DLD1 (cell line): ENCODE measurements at regions not wholly inside any gene's neighbourhood (a gene's known extent, or its start where the extent isn't known, plus 50 kb on each side); places are given as distances from the start of the nearest gene placed in this dataset.

Experiments
- in situ Hi-C: cut with HindIII; loops from 2 replicates; pipeline ENCODE4 v1.10.0; 2017; ENCODE audit warnings: low sequenced_read_pairs

DNA sequence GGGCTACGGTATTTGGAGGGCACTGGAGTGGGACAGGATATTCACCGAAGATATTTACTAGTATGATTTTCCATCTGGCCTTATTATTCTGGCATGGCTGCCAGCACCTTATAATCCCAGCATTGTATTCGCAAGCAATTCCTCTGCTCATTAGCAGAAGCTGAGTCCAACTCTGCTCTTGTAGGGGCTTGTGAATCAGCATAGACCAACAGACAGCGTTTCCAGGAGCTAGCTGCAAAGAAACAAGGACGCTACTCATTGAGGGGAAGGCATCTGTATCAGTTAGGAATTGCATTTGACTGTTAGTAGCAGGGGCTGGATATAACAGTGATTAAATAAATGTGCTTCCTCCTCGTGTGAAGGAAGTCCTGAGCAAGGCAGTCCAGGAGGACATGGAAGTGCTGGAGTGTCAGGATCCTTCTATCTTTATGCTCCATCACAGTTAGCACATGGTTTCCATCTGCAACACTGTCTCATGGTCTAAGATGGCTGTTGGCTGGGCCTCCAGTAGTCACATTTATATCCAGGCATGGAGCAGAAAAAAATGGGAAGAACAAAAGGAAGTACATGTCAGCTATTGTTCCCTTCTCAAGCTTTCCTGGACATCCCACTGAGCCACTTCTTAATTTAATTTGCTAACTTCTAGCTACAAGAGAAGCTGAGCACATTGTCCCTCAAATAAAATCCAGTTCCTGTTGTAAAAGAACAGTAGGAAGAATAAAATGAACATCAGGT, 214.1 kb downstream of the C1D start:
- in situ Hi-C loops: no loop called here

DNA sequence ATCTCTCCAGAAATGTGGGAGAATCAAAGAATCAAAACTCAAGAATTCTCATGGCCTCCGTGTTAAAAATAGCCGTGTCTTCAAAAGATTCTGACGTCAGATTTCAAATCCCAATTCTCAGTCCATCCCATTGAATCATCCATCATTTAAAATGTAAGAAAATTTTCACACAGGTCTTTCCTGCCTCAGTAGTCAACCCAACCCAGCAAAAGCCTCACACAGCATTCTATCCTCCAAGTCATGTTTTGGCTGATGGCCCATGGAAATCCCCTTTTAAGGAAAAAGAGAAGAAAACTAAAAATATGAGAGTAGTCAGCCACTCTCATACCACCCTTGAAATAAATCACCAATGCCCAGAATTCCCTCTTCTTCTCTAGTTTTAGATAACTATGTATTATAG, 211.8 kb downstream of the C1D start:
- in situ Hi-C loops: no loop called here

DNA sequence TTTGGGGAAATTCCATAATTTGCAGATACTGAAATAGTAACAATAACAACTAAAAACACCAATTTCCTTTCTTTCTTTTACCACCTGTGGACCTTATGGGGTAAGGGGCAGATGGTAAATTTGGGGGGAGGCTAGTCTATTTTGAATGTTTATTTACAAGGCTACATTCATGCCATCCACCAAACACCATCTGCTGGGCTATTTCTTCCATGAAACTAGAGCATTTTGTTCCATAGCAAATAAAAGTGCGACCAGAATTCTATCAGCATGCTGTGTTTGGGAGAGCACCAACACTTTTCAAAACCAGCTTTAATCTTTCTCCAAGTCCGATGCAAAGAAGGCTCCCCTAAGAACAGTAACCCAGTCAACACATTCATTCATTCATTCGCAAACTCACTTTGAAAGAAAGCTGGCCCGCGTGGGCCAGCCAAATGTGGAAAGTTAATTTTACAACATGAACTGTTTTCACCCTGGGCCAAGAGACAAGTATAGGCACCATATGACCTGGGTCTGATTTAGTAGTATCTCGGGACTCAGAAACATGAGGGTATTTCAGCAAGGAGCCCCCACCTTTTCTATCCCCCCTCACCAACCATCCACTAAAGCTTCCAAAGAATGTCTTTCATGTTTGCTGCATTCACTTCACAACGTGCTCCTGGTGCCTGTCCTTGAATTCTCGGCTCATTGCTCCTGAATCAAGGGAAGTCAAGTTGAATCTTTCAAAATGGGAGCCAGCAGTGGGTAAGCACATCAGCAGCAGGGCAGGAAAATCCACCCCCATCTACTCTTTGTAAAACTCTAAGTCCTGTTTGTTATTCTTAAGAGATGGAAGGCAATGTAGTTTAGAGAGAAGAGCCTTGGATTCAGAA, 210.6 kb downstream of the C1D start:
- in situ Hi-C loops: no loop called here

DNA sequence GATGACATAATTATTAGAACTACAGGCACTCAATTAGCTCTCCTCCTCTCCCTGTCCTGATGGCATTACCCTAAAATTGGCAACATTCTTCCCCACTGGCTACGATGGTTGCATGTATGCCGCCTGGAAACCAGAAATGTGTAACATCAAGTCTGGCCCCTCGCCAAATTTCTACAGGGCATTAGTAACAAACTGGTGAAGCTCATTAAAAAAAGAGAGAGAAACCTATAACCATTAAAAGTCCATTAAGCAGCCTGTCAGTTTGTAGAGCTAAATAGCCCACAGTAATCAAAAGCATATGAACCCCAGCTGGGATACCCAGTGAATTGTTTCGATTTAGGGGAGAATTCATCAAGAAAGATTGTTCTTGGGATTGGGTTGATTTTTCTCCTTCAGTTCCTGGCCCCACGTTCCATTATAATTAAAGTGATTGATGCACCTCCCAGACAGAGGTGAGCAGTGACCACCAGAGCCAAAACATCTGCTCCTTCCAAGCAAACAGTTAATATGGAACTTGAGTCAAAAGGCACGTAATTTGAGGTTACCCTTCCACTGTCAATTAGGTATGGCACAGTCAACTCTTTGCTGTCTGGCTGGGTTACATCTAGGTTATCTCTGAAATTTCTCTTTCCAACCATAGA, 208.6 kb downstream of the C1D start:
- in situ Hi-C loops: no loop called here

DNA sequence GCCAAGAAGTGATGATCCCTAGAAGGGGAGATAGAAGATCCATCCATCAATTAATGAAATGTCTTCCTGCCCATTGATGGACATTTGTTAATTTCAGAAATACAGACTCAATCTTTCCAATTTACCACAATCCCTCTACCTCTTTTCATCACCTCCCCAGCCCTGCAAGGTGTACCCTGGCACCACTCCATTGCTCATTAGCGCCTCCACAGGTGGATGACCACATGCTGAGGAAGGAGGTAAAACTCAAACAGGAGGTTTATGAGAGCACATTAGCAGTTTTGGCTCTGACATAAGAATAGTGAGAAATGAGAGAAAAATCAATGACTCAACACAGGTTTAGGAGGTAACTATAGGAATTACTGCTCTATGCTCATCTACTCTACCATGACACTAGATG, 208.0 kb downstream of the C1D start:
- in situ Hi-C loops: no loop called here

DNA sequence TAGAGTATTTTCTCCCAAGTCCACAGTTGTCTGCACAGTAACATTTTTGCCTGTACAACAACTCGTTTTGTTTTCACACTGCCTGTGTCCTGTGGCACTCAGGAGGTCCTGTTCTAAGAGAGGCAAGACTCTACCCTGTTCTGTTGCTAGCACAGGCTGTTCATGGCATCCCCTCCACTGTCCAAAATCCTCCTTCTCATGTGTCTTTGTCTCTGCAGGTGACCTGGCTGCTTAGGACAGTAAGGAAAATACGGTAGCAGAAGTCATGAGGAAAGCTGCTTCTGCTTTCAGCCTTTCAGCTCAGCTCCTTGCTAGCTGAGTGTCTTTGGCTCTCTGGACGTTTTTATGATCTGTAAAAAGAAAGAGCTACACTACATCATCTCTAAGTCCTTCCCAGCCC, 205.9 kb downstream of the C1D start:
- in situ Hi-C loops: no loop called here

DNA sequence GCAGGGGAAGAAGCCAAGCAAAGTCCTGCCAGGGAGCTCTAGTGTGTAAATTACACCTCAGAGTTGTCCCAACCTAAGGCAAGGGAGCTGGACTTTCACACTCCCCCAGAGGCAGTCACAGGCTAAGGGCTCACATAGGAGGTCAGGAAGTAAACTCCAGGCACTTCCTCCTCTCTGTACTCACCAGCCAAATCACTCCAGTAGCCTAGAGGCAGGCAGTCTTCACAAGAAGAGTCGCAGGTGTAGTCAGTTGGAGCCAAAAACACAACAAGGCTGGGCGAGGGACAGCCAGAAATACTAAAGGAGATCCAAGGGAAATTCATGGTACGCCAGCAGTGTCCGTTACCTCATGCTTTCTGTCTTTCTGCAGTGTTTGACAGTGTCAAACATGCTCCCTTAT, 205.0 kb downstream of the C1D start:
- in situ Hi-C loops: no loop called here

DNA sequence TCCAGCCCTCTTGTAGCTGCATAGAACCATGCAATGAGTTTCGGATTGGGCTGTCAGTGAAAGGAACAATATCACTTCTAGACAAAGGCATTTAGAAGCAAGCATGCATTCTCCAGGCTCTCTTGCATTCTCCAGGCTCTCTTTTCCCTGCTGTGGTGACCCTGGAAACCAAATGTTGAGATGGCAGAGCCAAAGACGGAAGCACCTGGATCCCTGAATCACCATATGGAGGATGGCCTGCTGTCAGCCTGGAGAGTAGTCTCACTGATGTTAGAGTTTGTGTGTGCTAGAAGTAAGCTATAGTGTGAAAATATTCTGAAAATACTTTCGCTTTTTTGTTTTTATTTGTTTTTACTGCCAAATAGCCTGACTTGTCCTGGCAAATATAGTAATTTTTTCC, 203.9 kb downstream of the C1D start:
- in situ Hi-C loops: no loop called here

DNA sequence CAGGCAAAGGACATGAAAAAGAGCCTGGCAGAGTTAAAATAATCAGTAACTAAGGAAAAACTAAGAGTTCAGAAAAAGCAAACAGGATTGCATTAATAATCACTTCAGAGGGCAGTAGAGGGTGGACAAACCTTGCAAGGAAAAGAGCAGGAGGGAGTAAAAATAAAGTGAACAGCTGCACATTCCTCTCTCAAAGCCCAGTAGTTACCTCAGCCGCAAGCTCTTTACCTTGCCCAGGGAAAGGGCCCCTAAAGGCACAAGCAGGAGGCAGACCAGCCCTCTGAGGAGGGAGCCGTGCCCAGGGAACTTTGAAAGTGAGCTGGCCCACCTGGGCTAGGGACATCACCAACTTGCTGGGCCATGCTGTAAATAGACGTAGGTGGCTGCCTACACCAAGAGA, 196.9 kb downstream of the C1D start:
- in situ Hi-C loops: no loop called here

DNA sequence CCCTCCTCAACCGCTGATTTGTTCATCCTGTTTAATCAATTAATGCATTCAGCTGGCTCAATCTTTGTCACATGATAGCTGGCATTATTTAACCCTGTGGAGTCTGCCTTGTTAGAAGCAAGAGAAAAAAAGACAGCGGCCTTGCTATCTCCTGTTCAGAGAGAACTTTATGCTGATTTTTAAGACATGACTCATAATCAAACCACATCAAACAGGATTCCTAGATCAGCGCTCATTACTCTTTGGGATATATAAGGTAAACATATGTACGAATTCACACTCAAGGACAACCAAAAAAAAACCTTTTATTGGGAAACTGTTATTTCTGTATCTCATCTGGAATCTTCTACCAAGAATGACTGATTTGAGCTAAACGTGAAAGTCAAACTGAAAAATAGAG, 195.1 kb downstream of the C1D start:
- in situ Hi-C loops: no loop called here

DNA sequence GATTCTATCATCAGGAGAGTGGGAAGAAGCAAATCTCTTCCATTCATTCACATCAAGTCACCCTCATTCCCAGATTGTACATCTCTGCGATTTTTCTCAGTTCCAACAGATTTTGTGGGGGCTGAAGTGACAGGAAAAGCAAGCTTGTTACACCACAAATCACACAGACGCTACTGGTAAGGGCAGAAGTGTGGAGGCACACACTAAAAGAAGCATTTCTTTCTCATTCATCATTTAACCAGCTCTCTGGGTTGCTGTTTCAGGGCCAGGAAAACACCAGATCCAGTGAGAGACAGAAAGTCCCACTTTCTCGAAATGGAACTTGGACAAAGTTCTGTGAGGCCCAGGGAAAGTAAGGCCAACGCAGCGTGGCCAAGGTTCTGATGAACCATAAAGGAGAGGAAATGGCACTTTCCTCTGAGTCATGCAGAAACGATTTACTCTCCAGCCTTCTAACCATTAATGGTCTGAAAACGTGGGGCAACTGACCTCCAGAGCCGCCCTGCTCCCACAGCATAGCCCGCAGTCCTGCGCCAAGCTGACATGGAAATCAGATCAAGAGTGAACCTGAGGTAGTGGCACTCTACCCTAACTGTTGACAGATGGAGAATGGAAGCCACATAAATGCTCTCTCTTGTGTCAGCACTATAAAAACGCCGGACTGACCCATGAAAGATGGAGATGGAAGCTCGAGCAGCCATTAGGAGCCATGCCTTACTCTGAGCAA, 191.0 kb downstream of the C1D start:
- in situ Hi-C loops: no loop called here

DNA sequence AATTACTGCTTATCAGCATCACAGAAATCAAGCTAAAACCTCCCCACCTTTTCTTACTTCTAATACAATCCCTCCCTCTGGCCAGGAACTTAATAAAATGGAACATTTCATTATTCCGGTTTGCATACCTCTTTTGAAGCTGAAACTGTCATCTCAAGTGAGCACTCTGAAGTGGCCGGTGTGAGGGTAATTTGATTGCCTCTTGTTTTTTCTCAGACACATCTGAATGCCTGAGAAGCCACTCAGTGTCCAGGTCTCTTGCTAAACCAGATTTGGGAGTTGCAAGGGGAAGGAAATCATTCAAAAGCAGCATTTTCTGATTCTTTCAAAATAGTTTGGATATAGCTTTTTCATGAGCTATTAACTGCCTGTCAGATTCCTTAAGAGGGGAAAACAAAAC, 190.3 kb downstream of the C1D start:
- in situ Hi-C loops: no loop called here

DNA sequence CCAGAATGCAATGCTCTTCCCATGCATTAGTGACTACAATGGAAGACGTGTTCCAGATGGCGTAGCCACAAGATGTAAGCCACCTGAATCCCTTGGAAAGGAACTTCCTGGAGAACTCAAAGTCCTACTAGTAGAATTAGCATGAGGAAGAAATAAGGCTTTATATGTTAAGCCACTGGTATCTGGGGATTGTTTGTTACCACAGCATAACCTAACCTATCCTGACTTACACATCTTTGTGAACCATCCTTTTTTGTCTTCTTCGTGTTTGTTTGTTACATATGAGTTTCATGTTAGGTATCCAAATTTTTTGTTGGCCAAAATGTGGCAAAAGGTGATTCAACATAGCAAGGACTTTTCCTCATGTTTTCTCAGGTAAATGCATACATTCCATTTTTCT, 188.9 kb downstream of the C1D start:
- in situ Hi-C loops: no loop called here

DNA sequence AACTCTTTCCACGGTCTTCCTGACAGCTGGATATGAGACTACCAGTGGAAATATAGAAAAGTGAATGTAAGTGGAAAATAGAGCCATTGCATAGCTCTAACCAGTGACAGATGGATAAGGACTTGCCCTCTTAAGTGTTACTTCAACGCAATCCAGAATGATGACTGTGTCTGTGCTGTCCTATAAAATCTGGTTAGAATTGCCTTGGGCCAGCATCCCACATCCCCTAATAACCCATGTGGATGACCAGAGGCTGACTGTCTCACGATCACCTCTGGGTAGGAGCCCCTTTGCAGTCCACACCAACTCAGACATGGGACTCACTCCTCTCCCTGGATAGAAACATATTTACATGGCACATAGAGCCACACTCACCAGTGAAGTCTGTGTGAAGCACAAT, 186.6 kb downstream of the C1D start:
- in situ Hi-C loops: no loop called here

DNA sequence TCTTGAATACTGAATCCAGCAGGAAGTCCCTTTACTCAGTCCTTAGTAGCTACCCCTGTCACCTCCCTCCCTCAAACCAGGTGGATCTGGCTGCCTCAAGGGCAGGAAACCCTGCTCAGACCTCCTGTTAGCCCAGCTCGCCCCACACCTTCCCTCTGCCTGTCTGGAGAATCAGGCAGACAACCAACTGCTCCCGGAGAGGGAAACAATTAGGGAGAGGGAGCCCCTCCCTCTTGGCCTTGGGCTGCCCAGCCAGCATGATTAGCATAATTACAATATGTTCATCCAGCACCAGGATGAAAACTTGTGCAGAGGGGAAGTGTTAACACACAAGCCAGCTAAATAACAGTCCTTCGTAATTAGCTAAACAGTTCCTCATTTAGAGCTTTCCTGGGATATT, 185.5 kb downstream of the C1D start:
- in situ Hi-C loops: no loop called here

DNA sequence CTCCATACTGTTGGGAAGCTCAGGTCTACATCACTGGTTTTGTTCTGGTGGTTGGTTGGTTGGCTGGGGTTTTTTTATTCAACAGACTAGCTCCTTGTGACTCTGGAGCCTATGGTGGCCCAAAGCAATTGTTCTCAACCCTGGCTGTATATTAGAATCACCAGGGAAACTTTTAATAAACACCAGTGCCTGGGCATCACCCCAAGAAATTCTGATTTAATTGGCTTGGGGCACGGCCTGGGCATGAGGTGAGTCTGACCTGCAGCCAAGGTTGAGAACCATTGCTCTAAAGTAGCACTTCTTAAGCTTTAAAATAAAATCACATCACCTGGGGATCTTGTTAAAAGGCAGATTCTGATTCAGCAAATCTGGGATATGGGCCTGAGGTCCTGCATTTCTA, 184.1 kb downstream of the C1D start:
- in situ Hi-C loops: no loop called here

DNA sequence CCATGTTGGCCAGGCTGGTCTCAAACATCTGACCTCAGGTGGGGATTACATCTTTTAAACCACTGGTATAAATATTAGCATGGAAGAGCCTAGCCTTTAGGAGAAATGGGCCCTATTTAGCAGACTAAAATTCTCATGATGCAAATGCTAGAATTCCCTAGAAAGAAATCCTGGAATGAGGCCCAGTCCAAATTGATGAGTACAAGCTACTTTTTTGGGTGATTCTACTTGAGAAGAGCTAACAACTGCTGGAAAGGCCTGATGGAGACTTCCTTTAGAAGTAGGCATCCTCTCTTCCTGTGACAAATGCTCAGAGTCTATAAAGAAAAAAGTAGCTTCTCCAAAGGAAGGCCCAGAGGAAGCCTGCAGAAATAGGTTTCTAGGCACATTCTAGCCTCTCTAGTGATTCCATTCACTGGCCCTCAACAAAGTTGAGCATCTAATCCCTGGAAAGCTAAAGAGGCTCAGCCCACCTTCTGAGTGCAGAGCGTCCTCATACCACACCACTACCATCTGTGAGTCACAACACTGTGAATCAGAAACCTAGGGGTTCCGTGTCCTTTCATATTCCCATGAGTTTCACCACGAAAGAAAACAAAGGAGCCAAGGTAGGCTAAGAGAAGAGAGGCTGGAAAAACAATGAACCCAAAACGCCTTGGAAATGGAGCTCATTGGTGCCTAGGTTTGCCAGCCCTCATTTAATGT, 183.1 kb downstream of the C1D start:
- in situ Hi-C loops: no loop called here

DNA sequence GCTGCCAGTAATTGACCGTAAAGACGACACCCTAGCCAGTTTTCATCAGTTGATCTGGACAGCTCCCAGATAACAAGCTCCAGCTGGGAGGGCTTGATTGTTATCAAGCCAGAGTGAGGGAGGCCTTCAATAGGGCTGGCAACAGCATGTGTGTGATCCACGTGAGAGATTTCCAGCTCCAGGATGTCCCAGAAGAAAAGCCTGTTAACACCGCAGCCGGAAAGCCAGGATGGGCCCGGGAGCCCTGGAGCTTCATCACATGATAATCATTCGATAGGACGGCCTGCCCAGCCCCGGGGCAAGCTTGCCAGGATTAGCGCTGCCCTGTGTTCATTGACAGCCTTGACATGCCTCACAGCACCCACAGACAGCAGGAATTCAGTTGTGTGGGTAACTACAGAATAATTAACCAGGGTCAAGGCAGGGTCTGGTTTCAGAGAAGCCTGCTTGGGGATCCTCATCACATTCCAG, 182.5 kb downstream of the C1D start:
- in situ Hi-C loops: no loop called here

DNA sequence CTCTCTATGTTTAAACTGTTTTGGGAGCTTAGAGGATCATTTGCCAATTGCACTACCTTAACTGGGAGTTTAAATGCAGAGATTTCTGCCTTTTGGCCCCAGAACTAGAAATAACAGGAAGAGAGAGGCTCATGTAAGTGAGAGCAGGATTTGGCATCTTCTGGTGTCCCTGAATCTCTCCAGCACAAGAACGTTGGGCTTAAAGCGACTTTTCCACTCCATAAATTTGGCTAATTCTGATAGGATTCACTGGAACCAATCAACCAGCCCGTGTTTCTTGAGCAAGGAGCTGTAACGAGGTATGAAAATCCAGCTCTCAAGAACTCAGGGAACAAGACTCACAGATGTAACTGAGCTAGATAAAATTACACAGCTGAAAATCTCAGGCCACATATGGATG, 181.0 kb downstream of the C1D start:
- in situ Hi-C loops: no loop called here

DNA sequence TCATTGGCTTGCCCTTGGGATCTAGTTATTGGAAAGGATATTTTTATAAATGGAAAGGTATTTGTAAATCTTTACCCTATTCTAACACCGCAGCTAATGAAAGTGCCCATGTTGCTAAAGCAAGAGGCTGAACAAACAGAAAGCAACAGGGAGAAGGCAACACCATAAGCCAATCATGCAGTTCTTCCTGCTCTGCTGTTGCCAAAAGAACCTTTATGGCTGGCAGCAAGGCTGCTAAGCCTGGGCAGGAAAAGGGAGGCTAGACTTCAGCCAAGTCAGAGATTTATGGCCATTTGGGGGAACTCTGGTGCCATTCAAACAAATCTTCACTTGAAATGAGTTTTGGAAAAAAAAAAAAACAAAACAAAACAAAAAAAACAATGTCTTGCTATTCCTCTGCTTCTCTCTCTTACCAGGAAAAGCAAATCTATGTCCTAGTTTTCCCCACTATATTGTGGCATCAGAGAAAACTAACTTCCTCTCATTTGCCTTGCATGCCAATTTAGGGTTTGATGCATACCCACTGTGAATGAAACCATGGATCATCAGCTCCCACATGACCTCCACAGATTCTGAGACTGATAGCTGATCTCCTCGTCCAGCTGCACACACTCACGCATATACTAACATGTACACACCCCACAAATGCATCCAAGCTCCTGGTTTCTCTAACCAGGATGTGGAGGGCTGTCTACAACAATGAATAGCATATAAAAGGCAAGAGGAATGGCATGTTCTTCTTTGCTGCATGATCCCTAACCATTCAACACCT, 179.3 kb downstream of the C1D start:
- in situ Hi-C loops: no loop called here
